HG02763 (cell line): ENCODE measurements at regions not wholly inside any gene's neighbourhood (a gene's known extent, or its start where the extent isn't known, plus 50 kb on each side); places are given as distances from the start of the nearest gene placed in this dataset.

Source experiments
- ATAC-seq: cut with Tn5 transposase; IDR thresholded peaks from one replicate; pipeline ENCODE4 v1.9.1; 2021; ENCODE audit warnings: mild to moderate bottlenecking, moderate library complexity; ENCODE audit not compliant: unreplicated experiment

GRCh38 chr1:75074831-75075395 is 59.3 kb upstream of the LHX8 start:
- no peak for ATAC-seq

GRCh38 chr1:75079538-75080290 is 54.5 kb upstream of the LHX8 start:
- ATAC-seq: no peak

DNA sequence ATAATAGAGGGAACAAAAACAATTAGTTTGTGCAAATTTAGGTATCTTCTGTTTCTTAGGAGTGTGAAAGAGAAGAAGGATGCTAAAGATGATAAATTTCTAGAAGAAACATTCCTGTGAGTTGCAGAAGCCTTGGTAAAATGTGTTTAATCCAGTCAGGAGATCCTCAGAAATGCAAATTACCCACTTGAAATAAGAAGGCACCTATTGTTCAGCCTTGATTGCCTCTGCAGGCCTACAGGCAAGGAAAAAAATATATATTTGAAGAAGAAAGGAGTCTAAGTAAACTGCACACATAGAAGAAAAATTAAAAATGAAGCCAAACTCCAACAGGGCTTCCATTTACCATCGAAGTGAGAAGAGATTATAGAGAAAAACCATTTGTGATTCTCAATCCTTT is 51.0 kb upstream of the LHX8 start:
- no peak for ATAC-seq

DNA sequence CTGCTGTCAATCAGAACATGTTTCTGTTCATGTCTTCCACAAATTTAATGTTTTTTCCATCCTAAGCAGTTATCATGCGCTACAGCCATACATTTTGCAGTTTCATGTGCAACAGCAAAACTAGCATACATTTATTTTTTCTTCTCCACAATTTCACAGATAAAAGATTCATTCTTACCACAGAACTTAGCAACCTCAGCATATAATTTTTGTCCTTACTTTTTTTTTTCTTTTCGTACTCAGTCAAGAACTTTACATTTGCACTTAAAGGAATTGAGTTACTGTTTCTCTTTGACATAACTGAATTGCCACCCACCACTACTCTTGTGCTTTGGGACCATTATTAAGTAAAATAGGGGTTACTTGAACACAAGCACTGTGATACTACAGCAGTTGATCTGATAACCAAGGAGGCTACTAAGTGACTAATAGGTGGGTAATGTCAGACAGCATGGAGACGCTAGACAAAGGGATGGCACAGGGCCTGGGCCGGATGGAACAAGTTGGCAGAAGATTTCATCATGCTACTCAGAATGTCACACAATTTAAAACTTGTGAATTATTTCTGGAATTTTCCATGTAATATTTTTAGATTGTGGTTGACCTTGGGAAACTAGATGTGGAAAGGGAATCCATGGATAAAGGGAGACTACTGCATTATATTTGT is 50.2 kb upstream of the LHX8 start:
- ATAC-seq: no peak
